ENCODE measurements at regions not wholly inside any gene's neighbourhood (a gene's known extent, or its start where the extent isn't known, plus 50 kb on each side); places are given as distances from the start of the nearest gene placed in this dataset.

GRCh38 chr2:196372811-196373664, 201.7 kb upstream of the STK17B start:
- TF ChIP-seq CTCF (IDR thresholded peaks at IDR 0.05), result no peak
- no peak for TF ChIP-seq POLR2A (IDR thresholded peaks at IDR 0.05)
